ENCODE measurements at regions not wholly inside any gene's neighbourhood (a gene's known extent, or its start where the extent isn't known, plus 50 kb on each side); places are given as distances from the start of the nearest gene placed in this dataset.

- DNase-seq = no peak
These were observed 118.2 kb upstream of the C7orf33 start for GRCh38 chr7:148472406-148472805.

- no peak for DNase-seq
These were observed 116.7 kb upstream of the C7orf33 start for GRCh38 chr7:148473703-148474480.

GRCh38 chr7:148474481-148475025 lies 116.0 kb upstream of the C7orf33 start:
- DNase-seq = no peak

DNA sequence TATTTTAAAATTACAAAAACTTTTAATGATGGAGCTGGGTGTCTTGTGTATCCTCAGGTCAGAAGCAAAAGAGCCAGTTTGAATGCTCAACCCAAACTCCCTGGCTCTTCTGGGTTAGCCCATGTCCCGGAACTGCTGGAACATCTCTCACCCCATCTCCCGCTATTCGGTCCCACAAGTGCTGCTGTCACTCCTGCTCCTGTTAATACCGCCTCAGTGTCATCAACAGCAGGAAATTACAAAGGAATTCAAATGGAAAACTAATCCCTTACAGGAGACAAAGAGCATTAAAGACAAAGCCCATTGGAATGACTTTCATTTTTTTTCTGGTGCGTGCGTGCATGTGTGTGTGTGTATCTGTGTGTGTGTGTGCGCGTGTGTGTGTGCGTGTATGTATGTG lies 112.0 kb upstream of the C7orf33 start:
- DNase-seq = no peak

GRCh38 chr7:148480479-148481146 lies 110.0 kb upstream of the C7orf33 start:
- no peak for DNase-seq

GRCh38 chr7:148481147-148481526 lies 109.4 kb upstream of the C7orf33 start:
- DNase-seq = no peak

DNA sequence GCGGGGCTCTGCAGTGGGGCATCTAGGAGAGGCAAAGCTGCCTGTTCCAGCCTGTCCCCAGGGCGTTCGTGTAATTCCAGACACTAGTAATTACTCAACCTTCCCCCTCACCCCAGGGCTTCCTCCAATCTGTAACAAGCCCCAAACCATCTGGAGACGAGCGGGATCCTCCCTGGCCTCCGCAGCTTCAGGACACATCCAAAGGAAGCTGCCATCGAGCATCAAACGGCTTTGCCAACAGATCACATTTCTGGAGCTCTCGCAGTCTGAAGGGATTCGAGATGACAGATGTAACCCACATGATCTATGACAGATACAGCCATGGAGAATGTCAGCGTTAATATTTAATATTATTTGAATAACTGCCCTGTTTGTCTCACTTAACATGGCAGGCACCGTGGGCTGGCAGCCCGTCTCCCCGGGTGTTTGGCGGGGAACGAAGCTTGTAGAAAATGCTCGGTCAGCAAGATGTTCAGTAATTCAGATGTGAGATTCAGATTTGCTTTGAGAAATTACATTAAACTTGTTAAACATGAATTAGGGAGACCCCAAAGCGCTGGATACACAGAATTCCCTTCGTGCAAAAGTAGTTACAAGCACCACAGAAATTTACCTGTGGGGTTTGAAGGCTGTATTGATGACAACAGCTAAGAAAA lies 108.5 kb upstream of the C7orf33 start:
- DNase-seq = no peak

DNA sequence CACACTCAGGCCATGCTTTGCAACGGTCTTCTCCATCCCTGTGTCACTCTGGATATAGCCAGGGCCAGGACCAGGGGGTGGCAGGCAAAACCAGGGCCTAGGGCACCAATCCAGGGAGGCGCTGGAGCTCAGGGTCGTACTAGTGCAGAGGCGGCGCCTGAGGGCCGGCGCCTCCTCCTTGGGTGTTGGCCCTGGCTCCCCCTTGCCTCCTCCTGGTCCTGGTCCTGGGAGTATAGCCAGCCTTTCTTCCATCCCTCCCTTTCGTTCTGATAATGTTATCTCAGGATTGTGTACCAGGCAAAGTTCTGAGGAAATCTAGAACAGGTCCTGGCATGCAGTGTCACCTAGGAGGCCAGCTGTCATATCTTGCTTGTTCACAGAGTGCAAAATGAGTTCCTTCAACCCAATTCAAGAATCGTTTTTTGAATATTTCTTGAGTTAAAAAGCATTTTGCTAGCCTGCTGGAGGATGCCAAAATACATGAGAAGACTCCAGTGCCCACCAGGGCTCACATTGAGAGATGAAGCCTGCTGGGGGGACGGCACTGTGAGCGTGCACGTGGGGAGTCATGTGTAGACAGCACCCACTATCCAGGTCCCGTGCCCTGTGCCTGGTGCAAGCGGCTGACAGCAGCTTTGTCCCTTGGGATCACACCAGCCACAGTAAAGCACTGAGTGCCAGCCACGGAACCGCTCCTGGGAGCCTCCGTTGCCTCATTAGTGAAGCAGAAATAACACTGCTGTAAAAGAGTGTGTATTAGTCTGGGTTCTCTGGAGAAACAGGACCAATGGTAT lies 106.9 kb upstream of the C7orf33 start:
- DNase-seq = no peak

- no peak for DNase-seq
These were observed 106.1 kb upstream of the C7orf33 start for GRCh38 chr7:148484486-148484885.

GRCh38 chr7:148485618-148486017 lies 104.9 kb upstream of the C7orf33 start:
- no peak for DNase-seq

DNA sequence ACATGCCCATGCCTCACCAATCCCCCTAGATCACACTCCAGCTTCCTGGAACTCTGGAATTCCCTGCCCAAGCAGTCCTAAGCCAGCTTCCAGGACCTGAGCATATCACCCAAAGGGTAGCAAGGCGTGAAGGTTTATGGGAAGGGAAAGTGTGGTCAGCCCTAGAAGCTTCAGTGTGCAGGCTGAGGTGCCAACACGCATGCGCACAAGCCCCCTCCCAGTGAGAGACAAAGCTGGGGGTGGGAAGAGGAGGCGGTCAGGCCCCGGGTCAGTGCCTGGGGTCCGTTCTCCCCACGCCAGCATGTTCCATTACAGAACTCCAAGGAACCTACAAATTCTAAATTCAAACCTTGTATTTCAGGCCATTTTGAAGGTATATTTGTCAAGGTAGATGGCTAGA lies 103.6 kb upstream of the C7orf33 start:
- DNase-seq = no peak

DNA sequence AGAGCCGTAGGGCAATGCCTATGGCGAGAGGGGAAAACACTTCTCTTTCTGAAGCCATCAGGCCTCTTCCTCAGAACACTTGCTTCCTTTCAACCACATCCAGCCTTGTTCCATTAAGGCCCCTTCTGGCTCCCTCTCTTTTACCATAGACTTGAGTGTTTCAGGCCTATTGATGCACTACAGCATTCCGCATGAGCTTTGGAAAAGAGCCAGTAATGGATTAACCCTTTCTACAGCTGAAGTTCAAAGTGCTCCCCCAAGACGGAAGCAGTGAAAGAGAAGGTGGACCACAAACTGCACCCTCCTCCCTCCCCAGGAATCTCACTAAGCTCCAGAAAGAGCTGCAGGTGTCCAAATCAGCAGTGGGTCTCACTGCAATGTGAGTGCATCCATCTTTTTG lies 102.7 kb upstream of the C7orf33 start:
- no peak for DNase-seq

- DNase-seq = no peak
These were observed 100.9 kb upstream of the C7orf33 start for GRCh38 chr7:148489678-148490077.

DNA sequence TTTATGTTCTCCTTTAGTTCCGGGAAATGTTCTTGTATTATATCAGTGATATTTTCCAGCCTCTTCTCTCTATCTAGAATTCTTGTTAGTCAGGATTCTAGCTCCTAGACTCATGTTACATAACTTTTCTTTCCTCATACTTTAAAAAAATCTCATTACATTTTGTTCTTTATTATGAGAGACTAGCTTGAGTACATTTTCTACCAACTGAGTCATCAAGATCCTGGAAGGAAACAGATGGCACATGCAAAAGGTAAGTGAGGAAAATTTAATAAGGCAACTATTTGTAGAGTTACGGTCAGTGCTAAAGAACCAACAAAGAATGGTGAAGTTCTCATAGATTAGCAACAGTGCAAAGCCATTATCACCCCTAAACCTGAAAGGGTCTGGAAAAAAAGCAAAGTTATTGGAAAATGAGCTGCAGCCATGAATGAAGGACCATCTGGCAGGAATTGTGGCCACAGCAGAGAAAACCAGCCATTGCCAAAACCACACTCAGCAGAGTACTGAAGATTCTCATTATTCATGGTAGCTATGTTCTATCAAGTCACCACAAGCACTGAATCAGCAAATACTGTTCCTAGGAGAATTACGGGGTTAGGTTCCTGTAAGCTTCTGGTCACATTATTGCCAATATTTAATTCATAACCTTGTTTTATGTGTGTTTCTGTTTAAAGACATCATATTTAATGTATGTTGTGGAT lies 98.3 kb upstream of the C7orf33 start:
- no peak for DNase-seq

DNA sequence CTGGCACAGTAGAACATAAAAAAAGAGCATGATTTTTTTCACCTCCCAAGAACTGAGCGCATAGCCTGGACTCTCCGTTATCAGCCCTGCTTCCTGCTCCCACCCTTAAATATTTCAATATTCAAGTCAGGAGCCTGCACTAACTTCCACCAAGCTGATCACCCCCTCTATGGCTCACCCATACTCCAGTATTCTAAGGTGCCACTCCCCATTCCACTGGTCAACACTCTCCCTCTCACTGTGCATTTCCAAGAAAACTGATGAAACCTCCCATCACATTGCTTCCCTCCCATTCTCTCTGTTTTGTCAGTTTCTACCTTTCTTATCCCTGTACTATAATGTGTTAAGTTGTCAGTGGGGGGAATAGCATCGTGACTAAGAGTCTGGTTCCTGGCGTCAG lies 95.0 kb upstream of the C7orf33 start:
- no peak for DNase-seq

GRCh38 chr7:148500978-148501377 lies 89.6 kb upstream of the C7orf33 start:
- no peak for DNase-seq

GRCh38 chr7:148503900-148504487 lies 86.6 kb upstream of the C7orf33 start:
- peak; percentile 43 for DNase-seq

DNA sequence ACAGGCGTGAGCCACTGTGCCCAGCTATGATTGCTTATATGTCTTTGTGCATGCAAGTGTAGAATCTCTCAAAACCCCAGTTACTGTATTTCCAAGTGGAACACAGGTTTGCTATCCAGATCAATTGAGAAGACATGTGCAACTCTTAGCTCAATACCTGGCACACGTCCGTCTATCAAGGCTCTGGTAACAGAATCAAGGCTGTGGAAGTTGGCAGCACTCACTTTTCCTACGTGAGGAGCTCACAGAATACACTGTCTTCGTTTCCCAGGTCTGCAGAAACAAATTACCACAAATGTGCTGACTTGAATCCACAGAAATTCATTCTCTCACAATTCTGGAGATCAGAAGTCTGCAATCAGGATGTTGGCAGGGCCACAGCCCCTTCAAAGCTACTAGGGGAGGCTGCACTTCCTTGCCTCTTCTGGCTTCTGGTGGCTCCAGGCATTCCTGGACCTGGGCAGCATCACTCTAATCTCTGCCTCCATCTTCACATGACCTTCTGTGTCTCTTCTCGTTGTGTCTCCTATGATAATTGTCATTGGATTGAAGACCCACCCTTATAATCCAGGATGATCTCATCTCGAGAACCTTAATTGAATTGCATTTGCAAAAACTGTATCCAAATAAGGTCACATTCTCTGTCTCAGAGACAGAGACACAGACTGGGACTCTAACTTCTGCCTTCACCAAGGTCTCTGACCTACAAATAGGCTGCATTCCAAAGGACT lies 84.8 kb upstream of the C7orf33 start:
- DNase-seq = no peak

DNA sequence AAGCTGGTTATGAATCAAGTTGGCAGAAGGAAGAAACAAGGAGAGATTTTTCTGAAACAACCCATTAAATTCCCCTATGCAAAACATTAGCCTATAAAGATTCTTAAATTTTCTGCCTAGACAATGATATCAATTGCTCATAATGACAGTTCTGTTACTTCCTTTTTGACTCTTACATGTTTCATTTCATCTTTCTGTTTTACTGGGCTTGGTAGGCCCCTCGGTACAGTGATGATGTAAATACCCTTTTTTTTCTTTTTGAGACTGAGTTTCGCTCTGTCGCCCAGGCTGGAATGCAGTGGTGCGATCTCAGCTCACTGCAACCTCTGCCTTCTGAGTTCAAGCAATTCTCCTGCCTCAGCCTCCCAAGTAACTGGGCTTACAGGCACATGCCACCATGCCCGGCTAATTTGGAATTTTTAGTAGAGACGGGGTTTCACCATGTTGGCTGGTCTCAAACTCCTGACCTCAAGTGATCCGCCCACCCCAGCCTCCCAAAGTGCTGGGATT lies 83.4 kb upstream of the C7orf33 start:
- DNase-seq = peak; percentile 60

GRCh38 chr7:148507787-148508186 lies 82.8 kb upstream of the C7orf33 start:
- DNase-seq = no peak

- no peak for DNase-seq
These were observed 76.3 kb upstream of the C7orf33 start for GRCh38 chr7:148514236-148514635.
